HG03097 (cell line): ENCODE measurements at regions not wholly inside any gene's neighbourhood (a gene's known extent, or its start where the extent isn't known, plus 50 kb on each side); places are given as distances from the start of the nearest gene placed in this dataset.

Experiments
- ATAC-seq: cut with Tn5 transposase; IDR thresholded peaks from one replicate; pipeline ENCODE4 v1.9.1; 2021; ENCODE audit not compliant: unreplicated experiment, low FRiP score

DNA sequence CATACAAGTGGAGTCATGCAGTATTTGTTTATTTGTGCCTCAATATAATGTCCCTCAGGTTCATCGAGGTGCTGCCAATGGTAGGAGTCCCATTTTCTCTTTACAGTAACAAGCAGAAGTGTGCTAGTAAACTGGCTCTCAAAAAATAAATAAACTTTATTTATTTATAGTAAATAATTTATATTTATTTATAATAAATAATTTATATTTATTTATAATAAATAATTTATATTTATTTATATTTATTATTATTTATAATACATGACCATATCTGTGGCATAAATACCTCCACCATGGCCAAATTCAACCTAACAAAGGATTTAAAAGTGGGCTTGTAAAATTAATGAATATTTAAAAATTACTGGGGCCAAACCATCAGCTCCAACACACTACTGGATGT is 464.9 kb upstream of the NWD2 start:
- ATAC-seq: no peak

DNA sequence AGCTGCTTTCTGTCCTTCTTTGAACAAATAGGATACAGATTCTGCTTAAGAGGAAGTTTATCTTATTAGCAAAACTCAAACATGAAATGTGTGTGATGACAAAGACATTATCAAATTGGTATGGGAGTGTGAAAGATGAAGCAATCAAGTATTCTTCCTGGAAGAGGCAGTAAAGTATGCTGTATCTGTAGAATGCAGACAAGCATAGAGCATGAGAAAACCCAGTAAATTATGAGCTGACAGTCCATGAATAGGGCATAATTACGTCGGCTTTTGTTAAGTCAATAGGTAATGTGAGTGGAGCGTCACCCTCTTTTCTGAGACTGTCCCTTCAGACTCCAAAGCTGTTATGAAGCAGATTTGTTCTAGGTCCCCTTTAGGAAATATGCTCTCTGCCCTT is 458.6 kb upstream of the NWD2 start:
- ATAC-seq: no peak

DNA sequence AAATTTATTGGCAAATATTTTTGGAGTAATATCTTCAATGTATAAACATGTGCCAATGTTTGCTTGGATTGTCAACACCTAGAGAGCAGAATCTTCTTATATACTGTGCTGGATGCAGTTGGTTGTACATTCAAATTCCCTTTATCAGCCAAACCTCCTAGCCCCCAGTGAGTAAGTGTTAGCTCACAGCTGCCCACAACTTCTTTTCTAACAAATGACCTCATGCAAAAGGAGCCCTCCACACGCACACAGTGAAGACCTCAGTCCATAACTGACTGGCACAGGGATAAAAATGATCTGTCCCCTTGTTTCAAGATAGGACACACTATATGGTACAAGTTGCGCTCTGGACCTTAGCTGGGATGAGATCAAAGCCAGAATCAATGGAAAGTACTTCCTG is 458.0 kb upstream of the NWD2 start:
- ATAC-seq: no peak

DNA sequence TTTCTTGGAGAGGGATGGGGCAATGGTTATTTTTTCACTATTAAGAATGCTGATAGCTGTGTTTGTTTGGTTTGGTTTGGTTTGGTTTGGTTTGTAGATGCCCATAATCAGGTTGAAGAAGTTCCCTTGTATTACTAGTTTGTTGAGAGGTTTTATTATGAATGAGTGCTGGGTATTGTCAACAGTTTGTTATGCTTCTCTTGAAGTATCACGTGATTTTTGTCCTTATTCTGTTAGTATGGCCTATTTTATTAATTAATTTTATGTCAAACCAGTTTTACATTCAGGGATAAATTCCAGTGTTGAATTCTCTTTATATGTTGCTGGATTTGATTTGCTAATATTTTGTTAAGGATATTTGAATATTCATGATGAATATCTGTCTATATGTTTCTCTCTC is 449.8 kb upstream of the NWD2 start:
- no peak for ATAC-seq

DNA sequence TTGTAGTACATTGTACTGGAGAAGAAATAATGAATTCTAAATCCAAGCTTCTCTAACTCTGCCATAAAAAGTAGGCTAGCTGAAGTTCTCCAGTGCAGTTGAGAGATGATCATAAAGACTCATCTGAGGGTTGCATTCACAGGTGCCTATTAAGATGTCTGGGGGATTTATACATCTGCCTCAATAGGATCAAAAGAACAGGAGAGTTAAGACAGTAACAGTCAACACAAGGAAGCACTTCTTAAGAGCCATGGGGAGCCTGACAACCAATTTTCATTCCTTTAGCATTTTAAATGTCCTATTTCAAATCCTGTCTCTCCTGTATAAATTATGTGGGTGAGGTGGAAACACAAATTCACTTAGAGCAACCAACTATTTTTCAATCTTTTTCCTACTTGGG is 432.4 kb upstream of the NWD2 start:
- ATAC-seq: no peak

DNA sequence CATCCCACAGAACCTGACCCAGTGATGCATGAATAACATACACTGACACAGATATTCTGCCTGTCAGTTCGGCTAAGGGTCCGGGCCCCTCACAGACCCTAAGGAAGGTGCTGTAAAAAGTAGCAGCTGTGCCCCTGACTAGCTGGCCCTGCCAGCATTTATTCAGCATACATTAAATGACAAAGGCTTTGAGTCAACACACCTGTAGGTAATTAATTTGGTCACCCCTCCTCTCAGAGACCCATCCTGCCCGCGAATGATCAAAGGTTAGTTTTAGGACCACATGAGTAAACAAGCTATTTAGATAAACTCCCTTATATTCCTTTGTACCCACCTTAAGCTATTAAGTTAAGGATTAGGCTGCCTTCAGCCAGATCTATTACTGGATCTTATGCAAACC is 429.0 kb upstream of the NWD2 start:
- no peak for ATAC-seq

DNA sequence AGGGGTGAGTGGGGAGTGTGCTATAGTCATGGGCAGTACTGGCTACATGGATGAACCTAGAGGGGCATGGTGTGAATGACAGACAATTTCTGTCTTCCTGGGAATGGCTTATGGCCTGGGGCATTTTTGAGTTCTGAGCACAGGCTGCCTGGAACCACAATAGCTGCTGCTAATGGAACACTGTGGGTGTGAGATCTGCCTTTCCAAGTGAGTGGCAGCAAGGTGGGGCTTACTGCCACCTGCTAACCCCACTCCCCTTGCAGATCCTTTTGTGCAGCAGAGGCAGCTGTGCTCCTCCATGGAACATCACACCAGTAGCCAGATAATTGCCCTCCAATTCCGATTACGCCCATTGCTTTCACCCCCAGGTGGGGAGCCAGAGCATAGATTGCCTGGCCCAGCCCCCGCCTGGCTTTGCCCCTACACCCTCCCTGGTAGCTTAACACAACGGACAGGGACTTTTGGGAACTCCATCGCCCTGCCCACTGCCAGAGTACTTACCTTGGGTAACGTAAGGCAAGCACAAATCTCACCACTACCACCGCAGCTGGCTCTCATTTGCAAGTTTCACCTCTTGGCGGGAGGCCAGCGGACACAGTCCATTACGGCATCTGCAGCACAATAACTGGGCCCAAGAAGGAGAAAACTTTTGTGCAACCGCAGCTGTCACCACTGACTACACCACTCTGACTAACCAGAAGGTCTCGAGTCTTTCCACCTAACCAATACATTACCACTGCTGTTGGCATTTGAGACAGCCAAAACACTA is 421.2 kb upstream of the NWD2 start:
- ATAC-seq: no peak

DNA sequence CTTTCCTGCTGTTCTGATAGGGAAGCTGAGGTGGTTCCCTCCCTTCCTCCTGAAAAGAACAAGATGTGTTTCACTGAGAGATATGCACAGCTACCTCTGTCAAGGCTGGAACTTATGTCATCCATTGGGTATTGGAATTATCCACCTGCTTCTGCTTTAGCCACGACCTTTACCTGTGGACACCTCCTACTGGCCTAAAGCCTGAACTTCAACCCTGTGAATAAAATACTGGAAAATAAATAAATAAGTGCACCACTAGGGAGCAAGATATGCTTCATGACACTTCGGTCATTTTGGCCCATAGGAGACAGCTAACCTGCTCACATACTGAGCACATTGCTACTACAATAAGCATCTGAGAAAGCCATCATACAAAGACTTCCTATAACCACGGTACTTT is 419.9 kb upstream of the NWD2 start:
- ATAC-seq: no peak

DNA sequence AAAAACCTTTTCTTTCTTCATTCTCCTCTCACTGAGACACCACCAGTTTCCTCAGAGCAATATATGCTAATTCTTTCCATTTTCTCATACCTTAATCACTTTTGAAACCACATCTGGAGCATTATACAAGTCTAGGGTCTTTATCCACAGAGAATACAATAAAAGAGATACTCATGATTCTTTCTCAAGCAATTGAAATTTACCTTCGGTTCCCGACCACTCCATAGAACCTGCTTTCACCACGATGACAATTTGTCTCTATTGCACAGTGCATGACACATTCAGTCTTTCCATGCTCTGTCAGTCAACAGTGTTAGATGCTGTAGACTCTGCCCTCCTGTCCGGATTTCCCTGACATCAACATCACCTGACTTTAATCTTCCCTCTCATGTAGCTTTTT is 409.3 kb upstream of the NWD2 start:
- ATAC-seq: no peak

DNA sequence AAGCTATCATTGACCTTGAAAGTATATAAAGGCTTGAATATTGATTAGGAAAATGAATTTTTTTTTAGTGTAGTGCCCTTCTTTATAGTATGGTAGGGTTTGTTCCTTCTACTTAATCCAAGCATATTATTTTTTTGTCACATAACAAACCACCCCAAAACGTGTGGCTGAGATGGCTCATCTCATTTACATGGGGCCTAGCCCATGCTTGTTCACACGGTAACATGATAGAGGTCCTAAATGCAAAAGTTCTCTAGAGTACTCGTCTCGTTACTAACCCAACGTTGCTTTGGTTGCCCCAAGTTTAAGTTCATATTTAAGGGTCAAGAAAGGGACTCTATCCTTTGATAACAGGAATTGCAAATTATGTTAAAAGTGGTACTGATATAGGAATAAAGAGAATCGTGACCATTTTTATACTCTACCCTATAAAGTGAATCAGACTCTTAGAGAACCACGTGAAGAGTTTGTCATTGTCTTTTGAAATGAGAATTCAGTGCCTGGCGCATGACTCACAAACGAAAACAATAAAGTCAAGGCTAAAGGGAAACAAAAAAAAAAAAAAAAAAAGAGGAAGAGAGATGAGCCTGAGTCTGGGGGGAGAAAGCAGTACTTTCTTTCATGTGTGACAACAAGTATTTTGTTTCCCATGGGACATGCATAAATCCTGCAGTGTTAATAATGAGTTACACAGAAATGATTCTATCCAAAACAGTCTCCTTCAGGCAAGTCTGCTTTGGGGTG is 402.8 kb upstream of the NWD2 start:
- ATAC-seq: no peak

DNA sequence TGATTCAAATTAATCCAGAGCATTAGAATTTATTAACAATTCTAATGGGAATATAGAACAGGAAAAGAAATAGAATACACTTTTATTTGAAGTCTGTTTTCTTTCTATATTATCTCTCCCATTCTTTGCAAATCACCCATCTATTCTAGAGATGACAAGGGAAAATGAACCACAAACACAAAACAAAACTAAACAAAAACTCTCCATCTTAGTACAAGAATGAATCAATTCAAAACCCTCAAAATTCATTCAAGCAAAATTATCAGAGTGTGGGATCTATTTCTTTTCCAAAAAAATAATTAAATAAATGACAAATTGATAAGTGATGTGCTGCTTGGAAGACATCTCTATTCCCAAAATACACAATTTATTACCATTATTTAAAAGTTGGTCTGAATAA is 400.1 kb upstream of the NWD2 start:
- ATAC-seq: no peak

DNA sequence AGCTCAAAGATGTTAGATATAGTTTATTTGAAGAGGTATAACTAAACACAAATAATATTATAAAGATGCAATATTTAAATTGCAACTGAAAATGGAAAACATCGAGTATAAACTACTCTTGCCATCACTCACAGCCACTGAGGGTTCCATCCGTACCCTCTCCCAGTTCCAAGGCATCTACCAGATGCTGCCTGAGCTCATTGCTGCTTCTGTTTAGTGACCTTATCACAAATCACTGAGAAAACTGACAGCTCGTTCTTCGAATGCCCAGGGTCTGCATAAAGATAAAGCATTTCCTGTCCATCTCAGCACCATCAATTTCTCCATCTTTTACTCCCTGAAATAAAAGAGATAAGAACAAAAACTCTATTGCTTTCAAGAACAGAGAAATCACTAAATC is 391.7 kb upstream of the NWD2 start:
- ATAC-seq: no peak

DNA sequence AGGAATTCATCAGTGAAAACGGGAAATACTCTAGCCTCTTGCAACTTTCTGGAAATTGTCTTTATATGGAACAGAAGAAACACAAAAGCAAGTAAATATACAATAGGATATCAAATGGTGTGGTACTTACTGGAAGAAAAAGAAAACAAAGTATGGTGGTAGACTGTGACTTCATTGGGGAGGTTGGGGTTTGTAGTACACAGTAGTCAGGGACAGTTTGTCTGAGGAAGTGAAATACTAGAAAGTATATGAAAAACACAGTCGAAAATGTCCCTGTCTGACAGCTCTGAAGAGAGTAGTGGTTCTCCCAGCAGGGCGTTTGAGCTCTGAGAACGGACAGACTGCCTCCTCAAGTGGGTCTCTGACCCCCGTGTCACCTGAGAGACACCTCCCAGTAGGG is 390.0 kb upstream of the NWD2 start:
- ATAC-seq: no peak

DNA sequence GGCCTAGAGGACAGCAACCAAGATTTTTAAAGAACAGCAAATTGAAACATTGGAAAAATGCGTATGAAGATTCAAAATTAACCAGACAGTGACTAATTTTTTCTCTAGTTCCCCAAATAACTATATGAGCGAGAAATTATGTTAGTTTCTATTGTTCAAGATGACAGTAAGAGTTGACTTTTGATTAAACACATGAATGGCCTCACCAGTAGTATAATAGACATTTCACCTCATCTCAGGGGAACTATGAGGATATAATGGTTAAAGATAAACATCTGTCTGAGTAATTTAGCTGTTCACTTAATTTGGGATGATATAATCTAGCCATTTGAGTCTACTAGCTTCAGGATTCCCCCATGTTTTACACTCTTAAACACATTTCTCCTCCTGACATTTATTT is 380.9 kb upstream of the NWD2 start:
- ATAC-seq: no peak

DNA sequence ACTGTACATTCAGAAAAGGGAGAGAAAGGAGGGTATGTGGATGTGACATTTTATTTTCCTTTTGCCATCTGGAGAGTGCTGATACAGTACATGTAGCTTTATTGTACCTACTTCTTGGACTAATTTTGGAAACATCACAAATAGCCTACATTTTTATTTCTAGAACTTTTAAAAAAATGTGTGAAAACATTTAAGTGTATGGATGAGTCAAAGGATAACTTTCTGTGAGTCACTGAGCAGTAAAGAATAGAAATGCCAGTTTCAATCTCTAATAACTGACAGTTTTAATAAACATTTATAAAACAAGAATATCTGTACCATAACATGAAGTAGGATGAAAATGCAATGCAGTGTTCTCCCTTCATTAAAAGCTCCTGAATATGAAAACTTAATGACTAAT is 374.4 kb upstream of the NWD2 start:
- ATAC-seq: no peak

DNA sequence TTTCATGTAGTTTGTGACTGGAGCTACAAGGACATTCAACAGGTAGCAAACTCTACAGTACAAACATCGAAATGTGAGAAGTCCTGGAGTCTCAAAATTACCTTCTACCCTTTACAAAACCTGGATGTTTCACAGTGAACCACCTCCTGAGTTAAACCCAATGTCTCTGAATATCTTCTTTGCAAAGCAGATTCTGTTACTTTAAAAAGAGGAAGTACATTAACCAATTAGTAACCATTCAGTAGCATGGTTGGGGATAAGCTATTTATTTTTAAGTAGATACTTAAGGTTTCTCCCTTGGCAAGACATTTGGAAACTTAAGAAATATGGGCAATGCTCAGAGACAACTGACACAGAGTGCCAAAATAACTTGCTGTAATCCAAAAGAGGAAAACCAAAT is 371.9 kb upstream of the NWD2 start:
- ATAC-seq: no peak

DNA sequence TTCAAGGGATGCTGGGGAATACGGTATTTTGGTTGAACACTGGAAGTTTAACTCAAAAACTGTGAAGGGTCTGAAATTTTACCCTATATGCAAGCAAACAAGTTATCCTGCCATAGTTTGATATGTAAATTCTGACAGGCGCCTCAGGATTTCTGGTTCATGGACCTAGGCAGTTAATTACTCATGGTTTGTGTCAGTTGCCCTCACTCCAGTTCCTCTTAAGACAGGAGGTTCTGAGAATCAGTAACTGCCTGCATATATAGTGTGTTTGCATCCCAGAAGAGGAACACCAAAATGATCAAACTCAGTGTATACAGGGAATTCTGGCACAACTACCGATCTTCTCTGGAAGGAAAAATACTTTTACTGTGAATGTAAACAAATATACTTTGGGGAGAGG is 360.4 kb upstream of the NWD2 start:
- no peak for ATAC-seq

DNA sequence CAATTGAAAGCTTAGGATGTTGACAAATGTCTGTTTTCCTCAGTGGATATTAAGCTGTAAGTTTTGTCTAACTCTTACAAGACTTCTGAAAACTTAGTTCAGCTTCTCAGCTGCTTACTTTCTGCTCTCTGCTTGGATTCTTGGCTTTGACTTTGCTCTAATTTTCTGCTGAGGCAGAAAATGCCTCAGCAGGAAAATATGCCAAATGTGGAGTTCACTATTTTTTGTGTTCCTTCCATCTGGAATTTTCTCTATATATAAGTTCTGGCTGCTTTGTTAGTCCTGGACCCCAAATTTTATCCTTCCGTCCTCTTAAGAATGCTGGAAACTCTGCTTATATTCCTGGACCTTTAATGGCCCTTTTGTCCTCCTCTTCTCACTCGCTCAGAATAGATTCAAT is 352.6 kb upstream of the NWD2 start:
- ATAC-seq: no peak

DNA sequence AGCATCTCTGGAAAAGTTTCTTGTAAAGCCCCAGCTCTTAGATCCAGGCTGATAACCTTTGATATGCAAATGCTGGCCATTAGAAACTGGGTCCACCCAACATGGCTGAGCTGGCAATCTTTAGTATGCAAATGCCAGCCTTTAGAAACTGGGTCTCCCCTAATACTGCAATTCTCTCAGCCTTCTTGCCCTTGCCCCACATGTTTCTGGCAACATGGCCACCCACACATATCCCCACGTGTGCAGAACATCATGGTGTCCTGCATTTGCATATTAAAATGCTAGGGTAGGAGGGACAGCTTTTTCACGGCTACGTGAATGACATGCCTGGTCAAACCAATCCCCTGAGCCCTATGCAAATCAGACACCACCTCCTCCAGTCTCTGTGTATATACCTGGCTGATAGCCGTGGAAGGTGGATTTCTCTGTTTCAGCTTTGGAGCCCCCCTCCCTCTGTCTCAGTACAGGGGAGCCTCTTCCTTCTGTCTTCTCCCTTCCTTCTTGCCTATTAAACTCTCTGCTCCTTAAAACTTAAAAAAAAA is 344.0 kb upstream of the NWD2 start:
- ATAC-seq: no peak

DNA sequence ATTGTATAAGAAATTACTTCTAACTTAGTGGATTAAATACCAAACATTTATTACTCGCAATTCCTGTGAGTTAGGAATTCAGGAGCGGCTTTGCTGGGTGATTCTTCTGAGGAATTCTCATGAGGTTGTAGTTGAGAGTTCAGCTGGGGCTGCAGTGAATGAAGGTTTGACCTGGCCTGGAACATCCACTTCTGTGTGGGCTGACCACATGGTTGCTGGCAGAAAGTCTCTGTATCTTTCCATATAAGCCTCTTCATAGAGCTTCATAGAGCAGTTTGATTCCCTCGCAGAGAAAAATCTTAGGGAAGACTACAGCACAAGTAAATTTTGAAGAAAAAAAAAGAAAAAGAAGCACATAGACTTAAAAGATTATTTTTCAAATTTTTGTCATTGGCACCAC is 339.7 kb upstream of the NWD2 start:
- no peak for ATAC-seq

DNA sequence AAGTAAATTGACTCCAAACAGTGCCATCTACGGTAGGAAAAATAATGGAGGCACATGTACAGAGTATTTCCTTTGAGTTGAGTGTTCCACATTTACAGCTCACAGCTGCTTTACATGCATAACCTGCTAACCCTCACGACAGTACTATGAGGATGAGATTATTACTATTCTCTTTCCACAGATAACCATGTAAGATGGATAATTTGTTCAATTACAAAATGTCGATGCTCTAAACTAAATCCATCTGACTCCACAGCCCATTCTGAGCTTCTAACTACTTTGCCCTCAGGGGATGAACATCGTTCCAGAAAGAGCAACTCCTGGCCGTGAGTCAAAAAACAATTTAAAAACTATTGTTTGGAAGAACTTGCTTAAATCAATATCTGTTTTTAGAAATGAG is 330.4 kb upstream of the NWD2 start:
- no peak for ATAC-seq

DNA sequence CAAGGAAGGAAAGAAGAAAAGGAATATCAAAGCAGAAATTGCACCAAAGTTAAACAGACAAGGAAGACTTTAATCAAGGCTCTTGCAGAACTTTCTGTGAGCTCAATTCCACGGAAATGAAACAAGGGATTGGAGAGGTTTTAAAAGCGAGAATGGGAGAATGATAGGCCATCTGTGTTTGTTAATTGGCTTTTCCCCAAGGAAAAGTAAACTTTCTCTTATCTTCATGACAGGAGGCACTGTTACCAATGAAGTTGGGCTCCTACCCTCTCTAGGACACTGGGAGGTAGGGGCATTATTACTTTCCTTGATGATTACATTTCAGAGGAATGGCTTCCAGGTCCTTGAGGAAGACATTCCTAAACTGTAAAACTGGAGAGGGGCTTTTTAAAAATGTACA is 328.8 kb upstream of the NWD2 start:
- no peak for ATAC-seq
